Heart left ventricle (tissue), 16 donors: ENCODE measurements at regions not wholly inside any gene's neighbourhood (a gene's known extent, or its start where the extent isn't known, plus 50 kb on each side); places are given as distances from the start of the nearest gene placed in this dataset.

Experiments used
- ATAC-seq, 4 donors: fragments of 200-7000 bp; cut with Tn5 transposase; one replicate each; pipeline ENCODE4 v1.9.1; 2020 to 2022; ENCODE audit warnings: moderate library complexity in 4 of 4, mild to moderate bottlenecking in 3 of 4, moderate number of reproducible peaks in 1 of 4
- DNase-seq, 5 donors: peaks; one replicate each; pipeline ENCODE4 v3.0.0-alpha.2; 2020
- H3K27ac ChIP-seq, 12 donors: fragments of 200-600 bp; sonication (generic) in 4 of 12; one replicate each; pipeline versions ENCODE4 v1.5.0 to v1.8.0; 2016 to 2022; ENCODE audit warnings: mild to moderate bottlenecking in 2 of 12
- H3K27me3 ChIP-seq, 9 donors: fragments of 200-600 bp; sonication (generic) in 2 of 9; one replicate each; pipeline versions ENCODE4 v1.5.1 to v1.8.0; 2016 to 2022; ENCODE audit warnings: mild to moderate bottlenecking in 3 of 9
- H3K36me3 ChIP-seq, 9 donors: fragments of 200-600 bp; sonication (generic) in 2 of 9; one replicate each; pipeline versions ENCODE4 v1.5.0 to v1.8.0; 2018 to 2022; ENCODE audit warnings: mild to moderate bottlenecking in 2 of 9
- H3K4me1 ChIP-seq, 12 donors: fragments of 200-600 bp; sonication (generic) in 4 of 12; one replicate each; pipeline versions ENCODE4 v1.5.0 to v1.8.0; 2016 to 2022; ENCODE audit warnings: mild to moderate bottlenecking in 3 of 12
- H3K4me3 ChIP-seq, 12 donors: fragments of 200-600 bp; sonication (generic) in 4 of 12; one replicate each; pipeline versions ENCODE4 v1.5.0 to v1.8.0; 2017 to 2022; ENCODE audit warnings: mild to moderate bottlenecking in 9 of 12, moderate library complexity in 4 of 12
- H3K9me3 ChIP-seq, 12 donors: fragments of 200-600 bp; sonication (generic) in 4 of 12; one replicate each; pipeline versions ENCODE4 v1.5.0 to v1.8.0; 2016 to 2022; ENCODE audit warnings: mild to moderate bottlenecking in 1 of 12
- POLR2A ChIP-seq, 2 donors: fragments of 450-650 bp; IDR thresholded peaks; one replicate each; pipeline ENCODE4 v1.6.1; 2017; ENCODE audit warnings: antibody characterized with exemption in 2 of 2, mild to moderate bottlenecking in 2 of 2, moderate library complexity in 2 of 2
- WGBS, 4 donors: extraction: QIAGEN DNeasy Blood & Tissue Kit in 2 of 4; methylation state at CpG; one replicate each; pipeline versions ENCODE4 v1.1.5 to v1.1.7; 2013 to 2018; 5-methylcytosine and 5-hydroxymethylcytosine counted together
- intact Hi-C, 10 donors: fragments of 100-400 bp; cut with DNase I; formaldehyde crosslinking; loops; one replicate each; pipeline versions ENCODE4 v1.11.1 to v1.14.2; 2022
- TF ChIP-seq, protein P1 (sequence below), 12 donors: fragments of 200-600 bp; sonication (generic) in 4 of 12; IDR thresholded peaks; one replicate each; pipeline versions ENCODE4 v1.5.0 to v1.8.0; 2018 to 2022; ENCODE audit warnings: antibody characterized with exemption in 12 of 12, mild to moderate bottlenecking in 5 of 12
- donor health status: ischemic (EF 13 %, LVEDD 7.1; RV severe dilation, severe dysfunction).
- donor health status: healthy with polysubstance abuse.
- donor health status: DM: no; HTN: yes; CAD: no.
- donor health status: DM: no; HTN: no; CAD: no.
- donor health status: ischemic (EF 25% LVEDD 6.9; RV normal size, moderate dysfunction).
- donor health status: ischemic (EF 25% LVEDD 5.7; RV mildly dilated, moderate dysfunction).
- donor health status: healthy.
- donor health status: DM: yes; HTN: yes; CAD: no.
- donor health status: ischemic (EF 35%, LVEDD 5.7; RV mildly dilated, moderate dysfunction).
- donor health status: nonischemic (EF 11% LVEDD 7.7; RV severe dilation, severe dysfunction).
- donor health status: DM: yes; HTN: yes; CAD: no.
- donor health status: PGD.
- donor health status: ischemic (EF 29% LVEDD 5.4; RV normal size, mild dysfunction).
- donor health status: nonischemic (EF 23%, LVEDD 6.1; RV moderate dilation, normal function).

DNA sequence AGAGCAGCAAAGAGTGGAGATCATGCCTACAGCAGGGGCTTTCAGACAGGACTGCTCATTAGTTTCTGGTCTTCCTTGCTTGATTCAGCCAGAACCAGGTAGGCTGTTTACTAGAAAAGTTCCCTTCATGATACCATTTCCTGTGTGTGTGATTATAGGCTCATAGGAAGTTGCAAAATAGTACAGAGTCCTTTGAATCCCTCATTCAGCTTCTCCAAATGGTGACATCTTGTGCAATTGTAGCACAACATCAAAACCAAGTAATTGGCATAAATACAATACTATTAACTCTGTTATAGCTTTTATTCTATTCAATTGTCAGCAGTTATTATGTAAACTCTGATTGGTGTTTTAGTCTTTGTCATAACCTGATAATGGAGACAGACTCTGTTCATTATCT is 347.3 kb upstream of the CDH4 start:
- H3K9me3 ChIP-seq = peaks cover 0 to 12% (median 2%) of the 10 kb centered on the region in 12 donors
- intact Hi-C loops = no loop called here
- no peaks in the 10 kb centered on the region for H3K4me1 ChIP-seq
- TF ChIP-seq, protein P1, sequence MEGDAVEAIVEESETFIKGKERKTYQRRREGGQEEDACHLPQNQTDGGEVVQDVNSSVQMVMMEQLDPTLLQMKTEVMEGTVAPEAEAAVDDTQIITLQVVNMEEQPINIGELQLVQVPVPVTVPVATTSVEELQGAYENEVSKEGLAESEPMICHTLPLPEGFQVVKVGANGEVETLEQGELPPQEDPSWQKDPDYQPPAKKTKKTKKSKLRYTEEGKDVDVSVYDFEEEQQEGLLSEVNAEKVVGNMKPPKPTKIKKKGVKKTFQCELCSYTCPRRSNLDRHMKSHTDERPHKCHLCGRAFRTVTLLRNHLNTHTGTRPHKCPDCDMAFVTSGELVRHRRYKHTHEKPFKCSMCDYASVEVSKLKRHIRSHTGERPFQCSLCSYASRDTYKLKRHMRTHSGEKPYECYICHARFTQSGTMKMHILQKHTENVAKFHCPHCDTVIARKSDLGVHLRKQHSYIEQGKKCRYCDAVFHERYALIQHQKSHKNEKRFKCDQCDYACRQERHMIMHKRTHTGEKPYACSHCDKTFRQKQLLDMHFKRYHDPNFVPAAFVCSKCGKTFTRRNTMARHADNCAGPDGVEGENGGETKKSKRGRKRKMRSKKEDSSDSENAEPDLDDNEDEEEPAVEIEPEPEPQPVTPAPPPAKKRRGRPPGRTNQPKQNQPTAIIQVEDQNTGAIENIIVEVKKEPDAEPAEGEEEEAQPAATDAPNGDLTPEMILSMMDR (IDR thresholded peaks at IDR 0.05) = no peak
- TF ChIP-seq POLR2A (IDR thresholded peaks at IDR 0.05) = no peak
- no peak for DNase-seq
- H3K27me3 ChIP-seq = peaks cover 0 to 4% (median 0%) of the 10 kb centered on the region in 9 donors
- no peak overlapping the region for H3K4me3 ChIP-seq
- no peaks in the 10 kb centered on the region for H3K36me3 ChIP-seq
- no peak for ATAC-seq
- H3K27ac ChIP-seq = no peak overlapping the region

GRCh38 chr20:60905919-60906318 is 346.1 kb upstream of the CDH4 start:
- Histone ChIP-seq H3K27me3 (peaks cover 0 to 4% (median 0%) of the 10 kb centered on the region in 9 donors), H3K4me1 (no peaks in the 10 kb centered on the region), H3K36me3 (no peaks in the 10 kb centered on the region), H3K27ac (no peak overlapping the region), H3K4me3 (no peak overlapping the region), H3K9me3 (peaks cover 0 to 14% (median 2%) of the 10 kb centered on the region in 12 donors)
- 88 to 97% (median 93%) methylated on average over 2 of the region's 2 CpGs for WGBS, 4 donors
- intact Hi-C loops = no loop called here
- ATAC-seq (no peak), DNase-seq (no peak)
- TF ChIP-seq POLR2A (IDR thresholded peaks at IDR 0.05) = no peak
- TF ChIP-seq, protein P1 (IDR thresholded peaks at IDR 0.05) = no peak

DNA sequence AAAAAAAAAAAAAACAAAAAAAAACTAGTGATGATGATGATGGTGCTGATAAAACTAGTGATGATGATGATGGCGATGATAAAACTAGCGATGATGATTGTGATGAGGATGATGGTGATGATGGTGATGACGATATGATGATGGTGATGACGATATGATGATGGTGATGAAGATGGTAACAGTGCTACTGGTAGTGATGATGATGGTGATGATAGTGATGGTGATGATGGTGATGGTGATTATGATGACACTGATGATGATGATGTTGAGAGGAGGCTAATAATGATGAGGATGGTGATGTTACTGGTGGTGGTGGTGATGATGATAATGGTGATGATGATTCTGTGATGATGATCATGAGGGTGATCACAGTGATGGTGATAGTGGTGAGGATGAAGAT is 345.5 kb upstream of the CDH4 start:
- H3K36me3 ChIP-seq = no peaks in the 10 kb centered on the region
- WGBS, 4 donors = 84 to 91% (median 88%) methylated on average over 4 of the region's 4 CpGs
- intact Hi-C loops = no loop called here
- peaks cover 0 to 14% (median 2%) of the 10 kb centered on the region in 12 donors for H3K9me3 ChIP-seq
- H3K27me3 ChIP-seq = peaks cover 0 to 4% (median 0%) of the 10 kb centered on the region in 9 donors
- TF ChIP-seq, protein P1 (IDR thresholded peaks at IDR 0.05) = no peak
- TF ChIP-seq POLR2A (IDR thresholded peaks at IDR 0.05) = no peak
- H3K27ac ChIP-seq = no peak overlapping the region
- ATAC-seq = no peak
- H3K4me1 ChIP-seq = no peaks in the 10 kb centered on the region
- DNase-seq = no peak
- no peak overlapping the region for H3K4me3 ChIP-seq

DNA sequence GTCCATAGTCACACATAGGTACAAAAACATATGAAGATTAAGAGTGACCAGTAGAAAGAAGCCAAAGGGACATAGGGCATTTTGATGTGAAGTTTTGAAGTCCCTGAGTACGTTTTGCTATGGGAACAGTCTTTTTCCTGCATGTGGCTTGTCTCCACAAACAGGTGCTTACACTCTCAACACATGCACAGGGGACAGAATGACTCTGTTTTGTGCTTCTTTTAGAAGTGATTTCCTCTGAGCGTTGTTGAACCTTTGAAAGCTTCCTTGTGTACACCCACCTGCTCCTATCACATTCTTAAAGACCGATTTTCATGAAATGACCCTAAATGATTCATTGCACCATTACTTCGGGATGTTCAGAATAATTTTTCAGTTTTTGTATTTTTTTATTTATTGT is 338.8 kb upstream of the CDH4 start:
- DNase-seq (no peak), ATAC-seq (no peak)
- Histone ChIP-seq H3K27ac (no peak overlapping the region), H3K4me1 (no peaks in the 10 kb centered on the region), H3K4me3 (no peak overlapping the region), H3K27me3 (peaks cover 0 to 6% (median 0%) of the 10 kb centered on the region in 9 donors), H3K9me3 (peaks cover 0 to 21% (median 0%) of the 10 kb centered on the region in 12 donors), H3K36me3 (no peaks in the 10 kb centered on the region)
- WGBS, 4 donors = 53 to 69% (median 64%) methylated on average over 4 of the region's 4 CpGs
- no peak for TF ChIP-seq POLR2A (IDR thresholded peaks at IDR 0.05)
- TF ChIP-seq, protein P1 (IDR thresholded peaks at IDR 0.05) = no peak
- intact Hi-C loops = no loop called here
